ENCODE measurements at regions not wholly inside any gene's neighbourhood (a gene's known extent, or its start where the extent isn't known, plus 50 kb on each side); places are given as distances from the start of the nearest gene placed in this dataset.
"Not testable (repeated sequence)": the region's sequence is repeated elsewhere in the genome, so short reads cannot be mapped to it uniquely, and the experiment has no call there.

DNA sequence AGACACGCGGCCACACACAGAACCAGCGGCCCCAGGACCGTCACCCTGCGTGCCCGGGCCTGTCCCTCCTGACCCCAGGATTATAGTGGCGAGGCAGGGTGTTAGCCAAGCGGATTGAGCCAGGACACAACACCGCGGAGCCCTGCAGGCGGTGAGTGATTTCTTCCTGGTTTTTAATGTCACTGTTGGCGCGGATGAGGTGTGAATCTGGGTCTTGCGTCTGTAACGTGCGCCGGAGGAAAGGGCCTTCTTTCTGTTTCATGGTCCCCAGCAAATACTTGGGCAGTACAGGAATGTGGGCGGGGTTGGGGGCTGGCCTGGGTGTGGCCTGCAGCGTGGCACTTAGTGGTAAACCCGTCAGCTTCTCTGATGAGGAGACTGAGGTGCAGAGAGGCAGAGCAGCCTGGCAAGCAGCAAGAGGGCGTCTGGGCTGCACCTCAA, 154.9 kb downstream of the NPIPB11 start:
- POLR2A ChIA-PET; CTCF ChIA-PET; DNase-seq (ENCODE audit: extremely low spot score): not testable (repeated sequence)

GRCh38 chr16:29250923-29251434, 155.5 kb downstream of the NPIPB11 start:
- CTCF ChIA-PET, result not testable (repeated sequence)

GRCh38 chr16:29250469-29250868, 156.0 kb downstream of the NPIPB11 start:
- not testable (repeated sequence) for DNase-seq (ENCODE audit: extremely low spot score)

More at GRCh38 chr16:29250923-29251434, 155.5 kb downstream of the NPIPB11 start:
- POLR2A ChIA-PET; DNase-seq (ENCODE audit: extremely low spot score): not testable (repeated sequence)

GRCh38 chr16:29248940-29249318, 157.6 kb downstream of the NPIPB11 start:
- DNase-seq (ENCODE audit: extremely low spot score); CTCF ChIA-PET; POLR2A ChIA-PET: not testable (repeated sequence)

More at GRCh38 chr16:29250469-29250868, 156.0 kb downstream of the NPIPB11 start:
- CTCF ChIA-PET, POLR2A ChIA-PET: not testable (repeated sequence)

DNA sequence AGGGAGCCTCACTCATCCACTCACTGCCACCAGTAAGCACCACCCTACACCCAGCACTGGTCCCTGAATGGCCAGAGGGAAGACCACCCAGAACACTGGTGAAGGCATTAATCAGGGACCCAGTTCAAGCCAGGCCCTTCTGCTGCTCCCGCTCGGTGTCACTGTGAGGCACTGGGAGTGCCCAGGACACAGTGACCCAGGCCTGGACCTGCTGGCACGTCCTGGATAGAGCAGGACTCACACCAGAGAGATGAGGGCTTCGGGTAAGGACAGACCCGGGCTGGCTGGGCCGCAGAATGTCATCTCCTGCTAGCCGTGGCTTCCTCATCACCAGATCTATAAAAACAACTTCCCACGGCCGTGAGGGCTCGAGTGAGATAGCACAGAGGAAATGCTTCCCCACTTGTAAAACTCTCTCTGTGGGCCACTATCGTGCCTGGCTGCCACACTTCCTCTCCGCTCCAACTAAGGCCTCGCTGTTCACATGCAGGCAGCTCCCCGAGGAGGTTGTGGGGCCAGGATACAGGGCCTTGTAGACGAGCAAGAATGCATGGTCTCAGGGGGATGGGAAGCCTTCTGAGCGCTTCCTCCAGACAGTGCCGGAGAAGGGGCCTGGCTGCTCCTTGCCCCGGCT, 158.1 kb downstream of the NPIPB11 start:
- CTCF ChIA-PET; DNase-seq (ENCODE audit: extremely low spot score); POLR2A ChIA-PET: not testable (repeated sequence)

DNA sequence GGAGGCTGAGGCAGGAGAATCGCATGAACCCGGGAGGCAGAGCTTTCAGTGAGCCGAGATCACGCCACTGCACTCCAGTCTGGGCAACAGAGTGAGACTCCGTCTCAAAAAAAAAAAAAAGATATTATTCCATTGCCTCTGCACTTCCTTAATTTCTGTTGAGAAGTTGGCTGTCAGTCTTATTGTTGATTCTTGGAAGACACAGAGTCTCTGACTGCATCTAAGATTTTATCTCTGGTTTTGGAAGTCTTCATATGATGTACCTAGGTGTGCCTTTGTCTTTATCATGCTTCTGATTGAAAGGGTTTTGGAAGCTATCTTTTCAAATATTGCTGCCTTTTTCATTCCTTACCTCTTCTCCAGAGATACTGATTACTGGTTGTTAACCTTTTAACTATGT, 160.4 kb downstream of the NPIPB11 start:
- POLR2A ChIA-PET; DNase-seq (ENCODE audit: extremely low spot score); CTCF ChIA-PET: not testable (repeated sequence)

GRCh38 chr16:29237971-29238370, 168.5 kb downstream of the NPIPB11 start:
- POLR2A ChIA-PET, result no interaction called here

GRCh38 chr16:29237495-29237894, 169.0 kb downstream of the NPIPB11 start:
- CTCF ChIA-PET; POLR2A ChIA-PET; DNase-seq (ENCODE audit: extremely low spot score): not testable (repeated sequence)

More at GRCh38 chr16:29237971-29238370, 168.5 kb downstream of the NPIPB11 start:
- DNase-seq (ENCODE audit: extremely low spot score), result no peak
- CTCF ChIA-PET, result no interaction called here
- no peak for TF ChIP-seq CTCF (IDR thresholded peaks at IDR 0.05; ENCODE audit: control extremely low read depth, extremely low read depth, low read depth, missing control alignments)

DNA sequence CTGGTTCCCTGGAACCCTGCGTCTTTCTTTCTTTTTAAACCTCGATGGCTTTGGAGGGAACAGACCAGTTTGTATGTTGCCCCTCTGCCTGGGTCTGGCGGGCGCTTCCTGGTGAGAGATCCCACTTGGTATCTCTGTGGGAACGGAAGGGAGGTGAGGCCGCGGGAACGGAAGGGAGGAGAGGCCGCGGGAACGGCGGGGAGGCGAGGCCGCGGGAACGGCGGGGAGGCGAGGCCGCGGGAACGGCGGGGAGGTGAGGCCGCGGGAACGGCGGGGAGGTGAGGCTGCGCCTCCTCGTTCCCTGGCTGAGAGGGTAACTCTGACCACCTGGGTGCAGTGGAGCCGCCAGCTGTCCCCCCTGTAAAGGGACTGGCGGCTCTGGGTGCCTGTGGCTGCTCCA, 169.5 kb downstream of the NPIPB11 start:
- DNase-seq (ENCODE audit: extremely low spot score); CTCF ChIA-PET; POLR2A ChIA-PET: not testable (repeated sequence)

DNA sequence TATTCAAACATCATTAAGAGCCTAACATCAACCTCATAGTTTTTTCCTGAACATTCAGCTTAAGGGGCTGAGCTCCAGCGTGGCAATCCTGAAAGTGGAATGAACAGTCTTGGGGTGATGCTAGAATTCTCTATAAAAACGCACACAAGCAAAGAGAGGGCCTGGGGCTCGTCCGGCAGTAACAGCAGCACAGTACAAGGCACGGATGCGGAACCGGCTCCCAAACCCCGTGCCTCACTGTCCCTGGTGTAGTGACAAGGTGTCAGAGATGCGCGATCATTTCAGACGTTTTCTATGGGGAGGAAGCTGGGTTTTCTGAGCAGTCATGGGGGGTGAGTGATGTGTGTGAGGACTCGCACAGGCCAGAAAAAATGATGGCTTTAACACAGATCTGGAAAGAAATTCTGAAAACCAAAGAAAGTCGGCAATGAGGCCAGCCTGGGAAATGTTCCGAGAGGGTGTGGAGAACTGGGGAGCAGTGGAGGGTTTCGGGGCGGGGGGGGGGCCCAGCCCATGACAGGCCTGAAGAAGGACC, 170.6 kb downstream of the NPIPB11 start:
- DNase-seq (ENCODE audit: extremely low spot score); POLR2A ChIA-PET; CTCF ChIA-PET: not testable (repeated sequence)

- POLR2A ChIA-PET; DNase-seq (ENCODE audit: extremely low spot score); CTCF ChIA-PET: not testable (repeated sequence)
Measured at GRCh38 chr16:29234536-29235275, 171.8 kb downstream of the NPIPB11 start.

- DNase-seq (ENCODE audit: extremely low spot score); POLR2A ChIA-PET; CTCF ChIA-PET: not testable (repeated sequence)
Measured at GRCh38 chr16:29233705-29234404, 172.7 kb downstream of the NPIPB11 start.

Measured in GM10248 (cell line).